ENCODE measurements at regions not wholly inside any gene's neighbourhood (a gene's known extent, or its start where the extent isn't known, plus 50 kb on each side); places are given as distances from the start of the nearest gene placed in this dataset.
A peak's percentile ranks its signal among the peaks of the same experiment; 100 is the strongest.

DNA sequence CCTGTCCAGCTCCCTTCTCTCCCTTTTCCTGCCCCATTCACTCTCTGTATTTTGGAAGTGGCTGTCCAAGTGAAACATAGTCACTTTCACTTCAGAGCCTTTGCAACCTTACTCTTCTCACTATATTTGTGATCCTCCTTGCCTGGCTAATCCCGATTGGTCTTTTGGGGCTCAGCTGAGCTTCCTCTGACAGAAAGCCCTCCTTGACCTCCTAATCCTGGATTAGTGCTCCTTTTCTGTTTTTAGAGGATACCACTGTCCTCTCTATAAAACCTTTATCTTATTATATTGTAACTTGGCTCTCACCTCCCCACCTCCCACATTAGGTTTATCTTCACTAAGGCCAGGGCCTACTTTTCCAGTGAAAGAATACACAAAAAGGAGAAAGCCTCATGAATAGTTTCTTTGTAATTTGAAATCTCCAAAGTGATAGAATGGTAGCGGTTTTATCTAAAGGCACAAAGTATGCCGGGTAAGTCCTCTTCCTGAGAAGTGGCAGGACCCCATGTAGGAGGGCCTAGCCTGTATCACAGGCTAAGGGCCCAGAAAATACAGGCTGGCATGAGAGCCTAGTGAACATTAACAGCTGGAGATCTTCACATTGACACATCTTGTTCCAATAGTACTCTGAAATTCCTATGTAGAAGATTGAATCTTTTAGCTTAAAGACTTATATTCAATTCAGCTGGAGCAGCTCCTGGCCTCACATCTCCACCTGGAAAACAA lies 83.1 kb upstream of the GAREM1 start:
- H3K27ac ChIP-seq, result no peak overlapping the region
- no peak for TF ChIP-seq CTCF (conservative IDR thresholded peaks at IDR 0.05)

DNA sequence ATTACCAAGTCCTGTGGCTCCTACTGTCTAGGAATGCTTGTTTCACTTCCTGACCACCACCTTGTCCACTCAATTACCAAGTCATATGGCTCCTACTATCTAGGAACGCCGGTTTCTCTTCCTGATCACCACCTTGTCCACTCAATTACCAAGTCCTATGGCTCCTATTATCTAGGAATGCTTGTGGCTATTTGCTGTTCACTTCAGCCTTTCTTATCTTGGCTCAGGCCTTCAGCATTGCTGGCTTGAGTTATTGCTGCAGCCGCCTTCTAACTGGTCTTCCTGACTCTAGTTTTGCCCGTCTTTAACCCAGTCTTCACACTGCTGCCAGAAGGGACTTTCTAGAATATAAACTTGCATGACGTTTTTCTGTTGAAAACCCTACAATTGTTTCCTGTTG lies 82.5 kb upstream of the GAREM1 start:
- H3K27ac ChIP-seq, result no peak overlapping the region
- TF ChIP-seq CTCF (conservative IDR thresholded peaks at IDR 0.05), result no peak

GRCh38 chr18:32552421-32553030 lies 81.8 kb upstream of the GAREM1 start:
- TF ChIP-seq CTCF (conservative IDR thresholded peaks at IDR 0.05), result peak; percentile 85

DNA sequence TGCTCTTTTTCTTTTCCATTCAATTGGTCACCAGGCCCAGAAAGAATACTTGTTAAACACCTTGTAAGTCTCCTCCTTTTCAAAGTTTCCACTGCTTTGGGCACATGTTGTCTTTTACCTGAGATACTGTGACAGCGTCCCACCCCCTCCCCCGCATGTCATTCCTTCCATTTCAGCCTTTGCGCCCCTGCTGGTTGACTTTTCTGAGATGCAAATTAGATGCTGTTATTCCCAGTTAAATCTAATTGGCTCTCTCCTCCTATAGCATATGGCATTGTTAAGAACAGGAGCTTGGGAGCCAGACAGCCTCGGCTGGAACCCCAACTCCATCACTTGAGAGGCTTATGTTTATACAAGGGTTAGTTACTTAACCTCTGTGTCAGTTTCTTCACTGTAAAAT lies 80.3 kb upstream of the GAREM1 start:
- H3K27ac ChIP-seq, result no peak overlapping the region
- TF ChIP-seq CTCF (conservative IDR thresholded peaks at IDR 0.05), result no peak

More at GRCh38 chr18:32552421-32553030, 81.8 kb upstream of the GAREM1 start:
- no peak overlapping the region for H3K27ac ChIP-seq

DNA sequence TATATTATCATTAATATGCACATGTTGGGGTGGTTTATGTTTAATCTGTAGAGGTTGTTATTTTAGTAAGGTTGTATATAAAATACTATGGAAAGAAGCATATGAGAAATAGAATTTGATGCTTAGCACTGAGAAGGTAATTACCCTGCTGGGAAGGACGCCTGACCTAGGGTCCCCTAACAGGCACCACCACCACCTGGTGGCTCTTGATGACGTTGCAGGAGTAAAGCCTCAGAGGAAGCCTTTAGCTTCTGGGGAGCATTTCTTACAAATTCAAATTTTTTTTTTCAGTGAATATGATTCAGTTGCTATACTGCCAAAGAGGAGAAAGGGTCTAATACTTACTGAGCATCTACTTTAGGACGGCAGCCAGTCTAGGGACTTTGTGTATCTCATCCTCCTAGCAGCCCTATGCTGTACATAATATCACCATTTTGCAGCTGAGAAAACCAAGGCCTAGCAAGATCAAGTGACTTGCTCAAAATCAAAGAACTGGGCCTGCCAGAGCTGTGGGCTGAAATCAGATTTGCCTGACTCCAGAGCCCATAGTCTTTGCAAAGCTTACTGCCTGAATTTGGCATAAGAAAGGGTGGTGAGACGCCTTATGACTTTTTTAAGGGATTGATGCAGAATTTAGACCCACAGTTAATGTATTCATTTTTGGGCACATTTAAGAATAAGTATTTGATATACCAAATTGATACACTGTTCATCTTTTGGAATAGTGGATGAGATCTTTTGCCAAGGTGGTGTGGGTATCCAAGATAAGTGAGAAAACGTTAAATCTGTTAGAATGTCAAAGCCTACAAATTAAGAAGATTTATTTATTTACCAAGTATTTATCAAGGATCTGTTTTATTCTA lies 78.8 kb upstream of the GAREM1 start:
- peak; percentile 93 for TF ChIP-seq CTCF (conservative IDR thresholded peaks at IDR 0.05)
- no peak overlapping the region for H3K27ac ChIP-seq

DNA sequence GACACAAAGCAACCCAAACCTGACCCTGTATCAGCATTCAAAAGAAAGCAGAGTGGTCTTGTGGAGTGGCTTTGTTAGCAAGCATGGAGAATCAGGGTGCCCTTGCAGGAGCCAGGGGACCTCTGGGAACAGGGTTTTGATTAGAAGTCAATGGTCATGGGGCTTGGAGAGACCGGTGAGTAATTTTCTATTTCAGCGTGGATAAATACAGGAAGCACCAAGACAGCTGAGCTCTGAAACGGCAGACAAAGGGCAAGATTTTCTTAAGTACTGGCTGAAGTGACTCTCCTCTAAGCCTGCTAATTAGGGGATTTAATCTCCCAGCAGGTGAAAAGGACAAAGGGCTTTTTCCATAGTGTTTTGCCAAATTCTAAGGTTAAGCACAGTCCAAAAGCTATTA lies 78.0 kb upstream of the GAREM1 start:
- no peak for TF ChIP-seq CTCF (conservative IDR thresholded peaks at IDR 0.05)
- H3K27ac ChIP-seq, result no peak overlapping the region

DNA sequence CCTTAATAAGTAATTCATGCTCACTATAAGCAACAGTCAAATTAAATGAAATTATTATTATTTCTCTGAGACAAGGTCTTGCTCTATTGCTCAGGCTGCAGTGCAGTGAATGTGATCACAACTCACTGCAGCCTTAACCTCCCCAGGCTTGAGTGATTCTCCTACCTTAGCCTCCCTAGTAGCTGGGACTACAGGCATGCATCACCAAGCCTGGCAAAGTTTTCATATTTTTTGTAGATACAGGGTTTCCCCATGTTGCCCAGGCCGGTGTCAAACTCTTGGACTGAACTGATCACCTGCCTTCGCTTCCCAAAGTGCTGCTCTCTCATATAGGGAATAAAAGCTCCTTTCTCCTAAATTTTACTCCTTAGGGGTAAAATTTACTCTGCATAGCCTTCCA lies 74.9 kb upstream of the GAREM1 start:
- no peak overlapping the region for H3K27ac ChIP-seq
- TF ChIP-seq CTCF (conservative IDR thresholded peaks at IDR 0.05), result no peak
